Right lung (tissue), 2 donors: ENCODE measurements at regions not wholly inside any gene's neighbourhood (a gene's known extent, or its start where the extent isn't known, plus 50 kb on each side); places are given as distances from the start of the nearest gene placed in this dataset.
"Not testable (repeated sequence)": the region's sequence is repeated elsewhere in the genome, so short reads cannot be mapped to it uniquely, and the experiment has no call there.

ENCODE experiments used
- DNase-seq, 2 donors: peaks; one replicate each; pipeline ENCODE4 v3.0.0-alpha.2; 2013

DNA sequence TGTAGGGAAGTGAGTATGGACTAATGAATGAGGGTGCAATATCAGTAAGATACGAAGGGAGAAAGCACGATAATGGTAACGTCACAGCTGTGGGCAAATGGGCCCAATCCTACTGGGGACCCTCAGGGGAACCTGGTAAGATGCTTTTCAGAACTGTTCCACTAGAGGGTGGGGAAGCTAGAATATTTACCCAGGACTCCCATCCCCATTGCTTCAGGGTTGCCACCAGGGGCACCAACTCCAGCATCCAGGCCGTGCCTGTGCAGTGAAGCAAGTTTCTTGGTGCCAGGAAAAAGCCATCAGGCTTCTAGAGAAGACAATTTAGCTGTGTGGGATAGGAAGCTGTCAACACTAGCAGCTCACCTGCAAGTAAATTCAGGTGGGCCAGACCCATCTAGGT is 409.3 kb downstream of the AGTPBP1 start:
- DNase-seq = no peak

DNA sequence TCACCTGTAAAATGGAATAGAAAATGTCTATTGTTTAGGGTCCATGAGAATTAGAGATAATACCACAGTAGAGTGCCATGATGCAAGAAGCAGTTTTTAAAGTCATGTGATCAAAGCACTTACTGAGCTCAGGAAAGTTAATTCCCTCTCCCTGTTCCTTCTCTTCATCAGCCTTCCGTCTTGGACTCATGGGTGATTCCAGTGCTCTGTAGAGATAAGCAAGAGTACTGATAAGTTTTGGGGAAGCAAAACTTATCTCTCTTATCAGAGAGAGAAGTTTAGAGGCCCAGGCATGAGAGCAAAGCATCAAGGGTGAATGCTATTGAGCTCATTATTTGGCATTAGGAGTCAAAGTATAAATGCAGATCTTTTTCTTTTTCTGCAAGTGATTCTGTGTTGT is 410.1 kb downstream of the AGTPBP1 start:
- DNase-seq = no peak

DNA sequence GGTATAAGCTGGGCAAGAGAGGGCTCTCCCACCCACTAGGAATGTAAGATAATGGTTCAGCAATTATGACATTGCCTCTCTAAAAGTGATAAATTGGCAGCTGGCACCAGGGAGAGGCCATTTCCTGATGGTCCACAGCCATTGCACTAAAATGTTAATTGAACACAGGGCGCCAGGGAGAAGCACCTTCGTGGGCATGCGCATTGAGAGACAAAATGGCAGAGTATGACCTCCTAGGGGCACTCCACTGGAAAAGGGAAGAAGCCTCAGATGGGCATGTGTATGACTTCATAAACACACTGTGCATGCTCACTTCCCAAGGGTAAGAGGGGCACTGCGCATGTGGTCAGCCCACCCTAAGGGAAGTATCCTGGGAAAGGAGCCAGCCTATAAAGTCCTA is 419.2 kb downstream of the AGTPBP1 start:
- no peak for DNase-seq

- no peak for DNase-seq
Measured at GRCh38 chr9:85321561-85321960, 420.2 kb downstream of the AGTPBP1 start.

GRCh38 chr9:85319936-85320656 is 421.7 kb downstream of the AGTPBP1 start:
- DNase-seq = no peak

DNA sequence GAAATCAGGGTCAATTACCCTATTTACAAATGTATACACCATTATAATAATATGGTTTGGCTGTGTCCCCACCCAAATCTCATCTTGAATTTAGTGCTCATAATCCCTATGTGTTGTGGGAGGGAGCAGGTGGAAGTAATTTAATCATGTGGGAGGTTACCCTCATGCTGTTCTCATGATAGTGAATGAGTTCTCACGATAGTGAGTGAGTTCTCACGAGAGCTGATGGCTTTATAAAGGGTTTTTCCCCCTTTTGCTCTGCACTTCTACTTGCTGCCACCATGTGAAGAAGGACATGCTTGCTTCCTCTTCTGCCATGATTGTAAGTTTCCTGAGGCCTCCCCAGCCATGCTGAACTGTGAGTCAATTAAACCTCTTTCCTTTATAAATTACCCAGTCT is 426.2 kb downstream of the AGTPBP1 start:
- not testable (repeated sequence) for DNase-seq

- no peak for DNase-seq
Measured at GRCh38 chr9:85310573-85310972, 431.2 kb downstream of the AGTPBP1 start.

GRCh38 chr9:85303757-85304134 is 438.0 kb downstream of the AGTPBP1 start:
- no peak for DNase-seq

GRCh38 chr9:85302938-85303756 is 438.6 kb downstream of the AGTPBP1 start:
- no peak for DNase-seq

DNA sequence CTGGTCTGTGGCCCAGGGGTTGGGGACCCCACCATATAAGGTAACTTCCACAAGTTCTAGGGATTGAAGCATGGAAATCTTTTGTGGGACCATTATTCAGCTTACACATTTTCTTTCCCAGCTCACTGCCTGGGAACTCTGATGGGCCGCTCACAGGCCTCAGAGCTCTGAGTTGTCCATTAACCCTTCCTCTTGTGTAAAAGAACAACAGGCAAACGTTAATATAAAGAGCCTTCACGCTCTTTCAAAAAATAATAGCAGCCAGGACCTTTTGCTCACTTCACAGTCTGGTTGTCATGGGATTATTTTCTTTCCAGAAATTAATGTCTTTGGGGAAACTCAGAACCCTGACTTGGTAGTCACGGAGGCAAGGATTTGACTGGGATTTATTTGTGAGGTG is 443.3 kb downstream of the AGTPBP1 start:
- no peak for DNase-seq

- not testable (repeated sequence) for DNase-seq
Measured at GRCh38 chr9:85295244-85295643, 446.5 kb downstream of the AGTPBP1 start.

DNA sequence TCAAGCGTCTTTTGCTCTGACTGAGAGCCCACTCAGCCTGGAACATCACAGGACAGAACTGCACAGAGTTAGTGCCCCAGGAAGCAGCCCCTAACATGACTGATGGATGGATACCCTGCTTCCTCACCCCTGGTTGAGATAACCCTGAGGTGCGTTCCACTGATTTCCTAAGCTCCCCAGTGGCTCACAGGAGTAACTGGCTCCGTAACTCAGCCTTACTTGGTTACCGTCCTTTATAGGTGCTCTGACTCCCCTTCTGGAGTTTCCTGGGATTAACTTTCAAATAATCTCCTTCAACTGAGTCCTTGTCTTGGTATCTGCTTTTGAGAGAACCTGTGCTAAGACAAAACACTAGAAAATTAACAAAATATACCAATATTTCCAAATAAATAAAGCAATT is 449.5 kb downstream of the AGTPBP1 start:
- DNase-seq = no peak

GRCh38 chr9:85291266-85291665 is 450.5 kb downstream of the AGTPBP1 start:
- DNase-seq = no peak

GRCh38 chr9:85290019-85290418 is 451.7 kb downstream of the AGTPBP1 start:
- no peak for DNase-seq

- DNase-seq = no peak
Measured at GRCh38 chr9:85289142-85289541, 452.6 kb downstream of the AGTPBP1 start.

GRCh38 chr9:85283421-85283820 is 458.3 kb downstream of the AGTPBP1 start:
- no peak for DNase-seq

DNA sequence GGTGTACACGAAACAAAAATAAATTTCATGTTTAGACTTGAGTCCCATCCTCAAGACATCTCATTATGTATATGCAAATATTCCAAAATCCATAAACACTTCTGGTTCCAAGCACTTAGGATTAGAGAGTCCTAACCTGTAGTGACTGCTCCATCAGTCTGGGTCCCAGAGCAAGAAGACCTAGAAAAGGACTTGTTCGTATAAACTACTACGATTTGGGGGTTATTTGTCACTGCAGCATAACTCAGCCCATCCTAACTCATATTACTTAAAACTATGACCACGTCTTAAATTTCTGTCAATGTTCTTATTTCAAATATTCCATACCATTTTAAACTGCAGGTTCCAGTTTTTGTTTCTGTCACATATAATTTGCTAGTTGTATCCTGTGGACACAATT is 463.0 kb downstream of the AGTPBP1 start:
- DNase-seq = no peak

DNA sequence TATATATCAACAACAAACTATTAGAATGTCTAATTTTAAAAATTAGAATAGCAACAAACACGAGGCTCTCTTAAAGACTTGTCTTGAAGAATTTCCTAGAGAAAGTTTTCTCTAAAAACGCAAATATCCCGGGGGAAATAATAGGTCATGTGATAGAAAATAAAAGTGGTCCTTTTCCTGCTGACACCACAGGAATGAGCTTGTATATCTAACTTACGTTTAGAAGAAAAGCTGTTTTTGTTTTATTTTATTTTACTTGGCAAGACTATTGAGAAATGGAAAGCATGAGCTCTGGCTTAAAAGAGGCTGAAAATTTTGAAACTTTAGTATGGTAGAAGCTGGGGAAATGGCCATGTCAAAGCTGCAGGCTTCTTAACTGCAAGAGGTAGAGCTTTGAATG is 465.0 kb downstream of the AGTPBP1 start:
- DNase-seq = no peak

GRCh38 chr9:85269811-85270210 is 471.9 kb downstream of the AGTPBP1 start:
- DNase-seq = no peak

DNA sequence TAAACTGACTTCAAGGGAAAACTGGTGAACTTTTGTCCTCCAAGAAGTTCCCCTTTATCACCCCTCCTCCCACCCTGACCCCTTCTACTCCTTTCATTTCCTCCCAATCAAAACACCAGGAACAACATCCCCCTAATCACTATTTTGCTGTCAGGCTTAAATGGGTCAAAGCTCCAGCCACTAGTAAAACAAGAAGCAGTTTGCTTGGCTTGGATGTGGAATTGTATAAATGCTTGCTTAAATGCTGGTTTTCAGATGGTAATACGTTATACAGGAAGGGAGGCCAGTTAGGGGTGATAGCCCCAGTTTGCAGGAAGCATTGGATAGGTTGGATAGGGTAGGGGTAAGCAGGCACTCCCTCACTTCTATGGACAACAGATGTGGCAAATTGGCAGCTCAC is 473.6 kb downstream of the AGTPBP1 start:
- DNase-seq = no peak

DNA sequence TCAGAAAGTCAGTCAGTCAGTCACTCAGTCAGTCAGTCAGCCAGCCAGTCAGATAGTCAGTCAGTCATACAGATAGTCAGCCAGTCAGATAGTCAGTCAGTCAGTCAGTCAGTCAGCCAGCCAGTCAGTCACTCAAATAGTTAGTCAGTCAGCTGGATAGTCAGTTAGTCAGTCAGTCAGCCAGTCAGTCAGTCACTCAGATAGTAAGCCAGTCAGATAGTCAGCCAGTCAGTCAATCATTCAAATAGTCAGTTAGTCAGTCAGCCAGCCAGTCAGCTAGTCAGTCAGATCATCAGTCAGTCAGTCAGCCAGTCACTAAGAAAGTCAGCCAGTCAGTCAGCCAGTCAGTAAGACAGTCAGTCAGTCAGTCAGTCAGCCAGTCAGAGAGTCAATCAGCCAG is 477.1 kb downstream of the AGTPBP1 start:
- DNase-seq = no peak

GRCh38 chr9:85263288-85263687 is 478.5 kb downstream of the AGTPBP1 start:
- DNase-seq = no peak

DNA sequence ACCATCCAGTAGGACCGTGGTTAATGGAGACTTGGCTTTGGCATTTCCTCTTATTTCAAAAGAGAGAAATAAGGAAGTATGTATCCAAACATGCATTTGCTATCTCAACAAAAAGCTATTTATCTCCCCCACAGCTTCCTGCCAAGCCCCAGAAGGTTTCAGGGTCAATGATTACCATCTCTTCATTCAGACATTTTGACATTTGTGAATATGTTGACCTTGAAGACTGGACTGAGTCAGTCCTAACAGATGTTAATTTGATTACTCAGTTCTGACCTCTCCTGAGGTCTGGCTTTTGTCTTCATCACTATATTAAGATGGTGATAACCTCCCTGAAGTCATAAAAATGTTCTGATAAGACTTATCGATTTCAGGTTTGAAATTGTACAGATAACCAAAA is 479.4 kb downstream of the AGTPBP1 start:
- no peak for DNase-seq
